ENCODE measurements at regions not wholly inside any gene's neighbourhood (a gene's known extent, or its start where the extent isn't known, plus 50 kb on each side); places are given as distances from the start of the nearest gene placed in this dataset.

DNA sequence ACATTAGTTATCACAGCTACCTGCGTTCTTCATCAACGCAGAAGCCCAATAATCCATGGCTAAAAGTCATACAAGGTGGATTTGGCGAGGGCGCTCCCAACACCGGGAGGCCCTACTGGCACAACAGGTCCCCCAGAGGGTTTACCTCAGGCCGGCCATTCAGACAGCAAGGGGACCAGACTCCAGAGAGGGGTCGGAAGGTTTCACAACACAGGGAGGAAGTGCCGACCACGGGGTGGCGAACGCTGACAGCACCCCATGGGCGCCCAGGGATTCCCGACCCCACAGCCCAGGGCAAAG, 1515.9 kb upstream of the DEFB115 start:
- TF ChIP-seq, protein P1, sequence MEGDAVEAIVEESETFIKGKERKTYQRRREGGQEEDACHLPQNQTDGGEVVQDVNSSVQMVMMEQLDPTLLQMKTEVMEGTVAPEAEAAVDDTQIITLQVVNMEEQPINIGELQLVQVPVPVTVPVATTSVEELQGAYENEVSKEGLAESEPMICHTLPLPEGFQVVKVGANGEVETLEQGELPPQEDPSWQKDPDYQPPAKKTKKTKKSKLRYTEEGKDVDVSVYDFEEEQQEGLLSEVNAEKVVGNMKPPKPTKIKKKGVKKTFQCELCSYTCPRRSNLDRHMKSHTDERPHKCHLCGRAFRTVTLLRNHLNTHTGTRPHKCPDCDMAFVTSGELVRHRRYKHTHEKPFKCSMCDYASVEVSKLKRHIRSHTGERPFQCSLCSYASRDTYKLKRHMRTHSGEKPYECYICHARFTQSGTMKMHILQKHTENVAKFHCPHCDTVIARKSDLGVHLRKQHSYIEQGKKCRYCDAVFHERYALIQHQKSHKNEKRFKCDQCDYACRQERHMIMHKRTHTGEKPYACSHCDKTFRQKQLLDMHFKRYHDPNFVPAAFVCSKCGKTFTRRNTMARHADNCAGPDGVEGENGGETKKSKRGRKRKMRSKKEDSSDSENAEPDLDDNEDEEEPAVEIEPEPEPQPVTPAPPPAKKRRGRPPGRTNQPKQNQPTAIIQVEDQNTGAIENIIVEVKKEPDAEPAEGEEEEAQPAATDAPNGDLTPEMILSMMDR (IDR thresholded peaks at IDR 0.05): no peak
- TF ChIP-seq POLR2A (IDR thresholded peaks at IDR 0.05): no peak
